Sciatic nerve (tissue), 2 donors: ENCODE measurements at regions not wholly inside any gene's neighbourhood (a gene's known extent, or its start where the extent isn't known, plus 50 kb on each side); places are given as distances from the start of the nearest gene placed in this dataset.
A peak's percentile ranks its signal among the peaks of the same experiment; 100 is the strongest.

Source experiments
- ATAC-seq: fragments of 200-7000 bp; cut with Tn5 transposase; one replicate; pipeline ENCODE4 v1.9.1; 2020; ENCODE audit warnings: mild to moderate bottlenecking, moderate library complexity
- DNase-seq: peaks from one replicate; pipeline ENCODE4 v3.0.0-alpha.2; 2020; ENCODE audit warnings: low spot score
- intact Hi-C: fragments of 100-400 bp; cut with DNase I; formaldehyde crosslinking; loops from one replicate; pipeline ENCODE4 v1.14.2; 2022
- donor health status: DM: no; HTN: no; CAD: no.
- donor health status: DM: no; HTN: no; CAD: no.

DNA sequence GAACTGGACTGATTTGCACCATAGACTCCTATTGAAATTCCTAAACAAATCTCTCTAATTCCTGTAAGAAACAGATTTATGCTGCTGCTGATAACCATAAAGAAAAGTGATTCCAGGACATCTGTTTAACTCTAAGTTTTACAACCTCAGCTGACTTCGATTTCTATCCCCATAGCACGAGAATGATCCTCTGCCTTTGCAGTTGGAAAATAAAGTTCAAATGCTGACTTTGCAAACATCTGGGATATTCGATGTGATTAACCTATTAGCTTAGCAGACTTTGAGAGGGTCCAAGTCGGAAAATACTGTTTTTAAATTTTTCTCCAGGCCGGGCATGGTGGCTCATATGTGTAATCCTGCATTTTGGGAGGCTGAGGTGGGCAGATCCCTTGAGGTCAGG is 247.3 kb downstream of the PSAT1 start:
- ATAC-seq, result no peak
- intact Hi-C loops, result no loop called here
- DNase-seq, result no peak

DNA sequence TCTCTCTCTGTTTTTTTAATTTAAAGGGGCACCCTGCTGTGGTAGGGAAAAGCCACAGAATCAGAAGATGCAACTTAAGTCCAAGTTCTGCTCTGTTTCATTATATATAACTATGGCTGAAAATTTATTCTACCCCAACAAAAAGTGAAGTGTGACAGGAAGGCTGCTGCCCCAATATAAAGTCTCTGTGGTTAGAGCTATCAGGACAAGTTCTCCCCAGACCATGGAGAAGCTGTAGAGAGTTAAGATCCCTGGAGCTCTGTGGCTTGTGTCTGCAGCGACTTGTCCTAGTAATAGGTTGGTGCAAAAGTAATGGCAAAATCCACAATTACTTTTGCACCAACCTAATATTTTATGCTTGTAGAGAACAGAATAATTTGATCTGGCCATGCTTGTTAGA is 250.9 kb downstream of the PSAT1 start:
- intact Hi-C loops, result no loop called here
- ATAC-seq (no peak), DNase-seq (no peak)

DNA sequence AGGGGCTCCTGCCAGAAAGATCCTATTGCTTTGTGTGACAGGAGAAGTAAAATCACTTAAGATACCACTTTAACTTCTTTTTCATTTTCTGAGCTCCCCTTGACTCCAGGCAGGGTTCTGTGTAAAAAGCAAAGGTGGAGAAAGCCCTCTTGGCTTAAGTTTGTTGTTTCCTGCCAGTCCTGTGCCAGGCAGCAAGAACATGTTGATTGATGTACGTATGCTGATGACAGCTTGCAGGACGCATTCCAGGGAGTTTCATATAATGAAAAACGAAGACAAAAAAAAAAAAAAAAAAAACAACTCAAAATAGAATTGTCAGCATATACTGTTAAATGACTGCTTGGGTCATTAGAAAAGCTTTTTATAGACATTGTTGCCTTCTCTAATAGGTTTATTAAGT is 251.7 kb downstream of the PSAT1 start:
- DNase-seq, result no peak
- no peak for ATAC-seq
- intact Hi-C loops, result no loop called here

DNA sequence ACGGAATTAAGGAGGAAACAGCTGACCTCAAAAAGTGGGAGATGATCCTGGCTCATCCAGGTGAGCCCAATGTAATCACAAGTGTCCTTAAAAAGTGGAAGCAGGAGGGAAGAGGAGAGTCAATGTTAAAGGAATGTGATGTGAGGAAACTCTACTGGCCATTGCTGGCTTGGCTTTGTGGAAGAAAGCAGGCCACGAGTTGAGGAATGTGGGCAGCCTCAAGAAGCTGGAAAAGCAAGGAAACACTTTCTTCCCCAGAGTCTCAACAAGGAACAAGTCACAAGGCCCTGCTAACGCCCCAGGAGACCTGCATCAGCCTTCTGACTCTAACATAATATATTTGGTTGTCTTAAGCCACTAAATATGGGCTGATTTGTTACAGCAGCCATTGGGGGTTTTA is 252.8 kb downstream of the PSAT1 start:
- ATAC-seq (no peak), DNase-seq (no peak)
- intact Hi-C loops, result no loop called here

DNA sequence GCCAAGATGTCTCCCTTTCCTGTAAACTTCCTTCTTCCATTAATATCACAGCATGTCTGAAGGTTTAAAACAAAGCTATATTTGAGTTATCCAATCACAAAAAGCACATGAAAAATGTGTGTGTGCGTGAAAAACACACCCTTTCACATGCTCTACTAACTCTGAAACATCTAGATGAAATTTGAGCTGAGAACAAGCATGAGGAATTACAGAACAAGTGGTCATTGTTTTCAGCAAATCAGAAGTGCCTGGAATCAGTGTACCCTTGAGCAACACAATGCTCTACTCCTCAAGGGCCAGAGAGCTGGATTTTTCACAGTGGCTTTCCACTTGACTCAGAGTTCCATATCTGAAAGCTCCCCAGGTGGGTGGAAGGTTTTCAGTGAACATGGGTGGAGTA is 255.9 kb downstream of the PSAT1 start:
- DNase-seq (no peak), ATAC-seq (peak; percentile 52)
- intact Hi-C loops, result no loop called here

DNA sequence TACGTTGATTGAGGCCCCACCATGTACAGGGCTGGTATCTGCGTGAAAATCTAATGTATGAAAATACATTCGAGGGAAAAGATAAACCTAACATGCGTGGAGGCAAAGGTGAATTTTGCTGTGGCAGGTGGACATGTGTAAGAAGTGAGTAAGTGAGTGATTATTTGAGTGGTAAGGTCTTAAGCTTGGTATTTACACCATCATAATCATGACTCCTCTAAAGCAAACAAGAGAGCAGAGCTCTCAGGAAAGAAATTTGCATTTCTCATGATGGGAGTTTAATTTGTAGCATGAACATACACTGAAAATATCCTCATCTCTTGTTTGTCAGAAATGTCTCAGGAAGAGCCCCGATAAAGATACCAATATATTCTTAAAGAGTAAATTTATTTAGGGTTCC is 260.6 kb downstream of the PSAT1 start:
- DNase-seq, result no peak
- ATAC-seq, result no peak
- intact Hi-C loops, result no loop called here

DNA sequence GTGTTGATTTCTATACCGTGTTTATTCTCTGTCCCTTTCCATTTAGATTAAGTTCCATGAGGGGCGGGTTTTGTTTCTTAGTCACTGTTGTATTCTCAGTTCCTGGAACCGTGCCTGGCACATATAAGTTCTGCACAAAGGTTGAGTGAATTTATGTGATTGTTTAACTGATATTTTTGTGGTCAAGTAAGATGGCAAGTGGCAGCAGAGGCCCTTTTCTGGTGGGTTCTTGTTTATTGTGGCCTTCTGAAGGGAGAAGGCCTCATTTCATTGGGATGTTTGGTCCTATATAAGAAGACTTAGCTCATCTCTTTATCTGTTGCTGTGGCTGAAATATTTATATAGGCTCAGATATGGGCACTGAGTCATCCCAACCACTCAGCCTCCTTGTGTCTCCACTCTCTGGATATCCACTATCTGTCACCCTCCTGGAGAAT is 262.5 kb downstream of the PSAT1 start:
- ATAC-seq, result no peak
- DNase-seq, result no peak
- intact Hi-C loops, result no loop called here

DNA sequence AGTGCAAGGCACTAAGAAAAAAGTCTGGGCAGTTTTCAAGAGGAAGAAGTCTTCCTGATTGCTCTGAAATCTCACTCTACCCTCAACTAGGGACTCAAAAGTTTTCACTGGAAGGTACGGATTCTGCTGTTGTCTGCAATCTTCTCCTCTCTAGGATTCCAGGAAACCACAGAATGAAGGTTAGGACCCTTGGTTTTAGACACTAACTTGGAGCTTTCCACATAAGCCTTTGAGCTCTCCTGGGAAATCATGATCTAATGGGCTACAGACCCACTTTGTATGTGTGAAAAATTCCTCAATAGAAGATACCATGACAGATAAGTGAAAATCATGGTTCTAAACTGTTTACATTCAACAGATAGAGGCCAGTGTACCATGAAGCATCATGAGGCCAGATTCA is 265.1 kb downstream of the PSAT1 start:
- ATAC-seq (no peak), DNase-seq (no peak)
- intact Hi-C loops, result no loop called here

DNA sequence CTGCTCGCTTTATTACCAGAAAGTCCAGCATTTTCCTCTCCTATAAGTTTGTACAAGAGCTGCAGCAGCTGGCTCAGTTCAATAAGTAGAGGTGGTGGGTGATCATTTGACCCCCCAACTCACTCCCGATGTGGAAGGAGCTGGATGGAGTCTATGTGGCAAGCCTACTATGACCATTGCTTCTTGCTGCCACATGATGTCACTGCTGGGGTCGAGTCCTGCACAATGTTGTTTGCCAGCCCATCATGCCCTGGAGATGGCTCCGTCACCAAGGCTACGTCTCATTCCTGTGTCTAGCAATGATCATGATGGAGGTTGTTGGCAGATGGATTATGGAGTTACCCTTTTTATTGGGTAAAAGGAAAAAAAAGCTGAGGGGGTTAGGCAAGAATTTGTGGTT is 266.3 kb downstream of the PSAT1 start:
- intact Hi-C loops, result no loop called here
- ATAC-seq, result no peak

DNA sequence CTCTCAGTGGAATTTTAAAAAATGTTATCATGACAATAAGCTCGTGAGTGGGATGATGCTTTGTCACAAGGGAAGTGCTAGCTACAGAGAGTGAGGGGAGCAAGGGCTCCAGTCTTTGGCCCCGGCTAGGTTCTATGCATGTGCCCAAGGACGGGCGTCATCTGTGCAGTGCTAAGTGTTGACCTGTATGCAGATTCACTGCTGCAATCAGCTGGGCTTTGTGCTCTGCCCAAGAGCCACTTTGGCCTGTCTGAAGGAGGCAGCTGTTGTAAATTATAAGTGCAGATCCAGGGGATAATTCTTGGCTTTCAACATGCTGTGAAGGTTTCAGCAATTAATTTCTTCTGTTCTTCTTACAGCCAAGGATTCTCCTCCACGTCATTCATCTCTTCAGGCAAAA is 268.6 kb downstream of the PSAT1 start:
- no peak for DNase-seq
- no peak for ATAC-seq
- intact Hi-C loops, result no loop called here

More for the DNA sequence above, 266.3 kb downstream of the PSAT1 start:
- no peak for DNase-seq

DNA sequence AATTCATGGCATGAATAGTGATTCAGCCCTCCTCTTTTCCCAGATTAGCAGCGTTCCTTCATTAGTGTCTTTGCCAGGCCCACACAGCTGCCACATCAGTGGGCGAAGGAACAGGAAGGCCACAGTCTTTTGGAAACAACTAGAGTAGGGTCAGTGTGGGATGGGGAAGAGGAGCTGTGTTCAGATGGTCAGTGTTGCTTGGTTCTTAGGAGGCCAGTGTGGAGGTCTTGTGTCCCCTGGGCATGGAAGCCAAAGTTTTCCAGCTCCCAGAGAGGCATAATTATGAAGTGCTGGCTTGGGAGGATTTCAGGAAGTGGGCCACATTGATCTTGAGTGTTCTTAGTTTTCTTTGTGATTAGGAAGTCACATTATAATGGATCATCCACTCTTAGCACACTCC is 269.6 kb downstream of the PSAT1 start:
- intact Hi-C loops, result no loop called here
- DNase-seq (no peak), ATAC-seq (no peak)

DNA sequence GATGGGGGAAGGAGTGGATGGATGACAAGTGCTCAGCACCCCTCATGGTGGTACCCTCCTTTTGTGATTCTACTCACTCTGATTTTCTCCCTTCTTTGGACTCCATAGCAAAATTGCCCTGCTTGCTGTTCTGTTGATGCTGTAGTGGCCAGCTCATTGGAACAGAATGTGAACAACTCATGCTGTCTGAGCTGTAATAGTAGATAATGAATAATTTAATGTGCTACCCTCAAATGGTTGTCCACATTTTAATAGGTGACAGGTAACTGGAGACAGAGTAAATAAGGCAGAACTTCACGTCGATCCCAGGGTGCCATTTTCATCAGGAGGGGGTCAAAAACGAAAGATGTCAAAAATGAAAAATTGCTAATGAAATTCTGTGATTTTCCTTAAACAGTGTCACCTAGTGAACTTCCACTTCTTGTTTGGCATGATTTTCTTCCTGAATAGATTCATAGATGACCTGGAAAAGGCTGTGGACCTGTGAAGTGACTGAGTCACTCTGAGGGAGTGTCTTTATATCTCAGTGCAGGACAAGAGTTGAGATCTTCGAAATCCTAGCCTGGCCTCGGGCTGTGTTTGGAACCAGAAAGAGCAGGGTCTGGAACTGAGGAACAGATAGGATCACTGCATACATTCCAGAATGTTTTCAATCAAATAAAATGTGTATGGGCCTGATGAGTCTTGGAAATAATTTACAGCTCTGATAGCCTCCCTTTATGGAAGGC is 270.2 kb downstream of the PSAT1 start:
- intact Hi-C loops, result no loop called here
- DNase-seq, result no peak
- ATAC-seq, result no peak

DNA sequence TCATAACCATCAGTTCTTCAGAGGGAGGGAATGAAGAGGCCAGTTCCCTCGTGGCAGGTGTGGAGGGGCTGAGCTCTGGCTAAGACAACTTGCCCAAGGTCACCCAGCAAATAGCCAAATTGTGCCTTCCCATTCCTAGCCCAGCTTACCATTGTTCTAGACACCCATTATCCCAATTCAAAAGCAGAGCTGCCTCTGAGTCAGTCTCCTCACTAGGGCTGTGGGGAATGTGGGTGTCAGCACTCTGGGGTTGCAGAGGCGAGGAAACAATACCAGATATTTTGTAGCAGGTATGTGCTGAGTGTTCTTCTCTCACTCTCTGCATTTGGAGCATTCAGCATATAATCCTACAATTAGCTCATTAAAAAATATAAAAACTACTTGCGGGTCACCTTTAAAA is 270.8 kb downstream of the PSAT1 start:
- intact Hi-C loops, result no loop called here
- DNase-seq (no peak), ATAC-seq (no peak)

DNA sequence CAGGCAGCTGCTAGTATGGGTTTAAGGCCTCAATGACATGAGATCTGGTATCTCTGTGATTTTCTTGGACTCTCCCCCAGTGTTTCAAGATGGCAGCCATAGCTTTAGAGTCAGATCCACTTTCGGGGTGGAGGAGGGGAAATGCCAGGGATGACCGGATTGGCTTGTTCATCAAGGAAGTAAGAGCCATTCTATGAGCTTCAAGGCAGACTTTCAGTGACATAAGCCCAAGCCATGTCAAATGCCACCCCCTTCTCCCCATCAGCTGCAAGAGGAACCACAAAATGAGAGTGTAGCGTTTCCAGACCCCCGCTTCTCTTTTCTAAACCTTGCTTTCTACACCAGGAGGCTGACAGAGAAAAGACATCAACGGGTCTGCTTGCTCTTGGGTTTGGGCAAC is 271.8 kb downstream of the PSAT1 start:
- intact Hi-C loops, result no loop called here
- ATAC-seq (no peak), DNase-seq (no peak)

DNA sequence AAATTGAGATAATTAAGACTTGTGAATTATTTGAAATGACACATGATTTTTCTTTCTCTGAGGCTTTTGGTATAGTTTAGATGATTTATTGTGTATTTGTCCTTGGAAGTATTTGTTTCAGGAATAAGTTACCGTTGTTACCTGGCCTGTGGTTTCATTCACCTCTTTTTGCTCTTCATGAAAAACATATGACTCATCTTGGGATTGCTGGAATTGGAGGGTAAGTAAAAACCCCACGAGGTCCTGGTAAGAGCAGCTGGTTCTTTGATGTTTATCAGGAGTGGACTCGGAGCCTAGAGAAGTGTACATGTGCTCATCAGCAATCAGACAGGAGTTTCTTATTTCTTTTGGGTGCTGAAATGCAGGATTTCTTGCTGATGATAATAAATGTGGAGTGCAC is 275.3 kb downstream of the PSAT1 start:
- intact Hi-C loops, result no loop called here
- DNase-seq (no peak), ATAC-seq (no peak)

DNA sequence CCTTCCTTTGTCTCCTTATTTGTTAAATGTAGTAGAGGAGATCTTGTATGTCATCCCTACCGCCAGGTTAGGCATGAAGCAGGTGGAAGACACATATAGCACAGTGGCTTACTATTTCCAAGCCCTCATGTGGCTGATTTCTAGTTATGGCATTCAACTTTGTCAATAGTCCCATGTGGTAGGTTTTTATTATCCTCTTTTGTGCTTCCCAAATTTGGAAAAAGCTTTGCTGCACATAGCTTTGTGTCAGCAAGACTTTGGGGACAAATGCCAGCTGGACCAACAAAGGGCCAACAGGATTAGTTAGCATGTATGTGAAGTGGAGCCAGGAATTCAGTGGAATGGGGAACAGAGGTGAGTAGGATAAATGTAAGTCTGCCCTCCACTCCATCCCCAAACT is 276.3 kb downstream of the PSAT1 start:
- intact Hi-C loops, result no loop called here
- ATAC-seq, result peak; percentile 24
- DNase-seq, result no peak

DNA sequence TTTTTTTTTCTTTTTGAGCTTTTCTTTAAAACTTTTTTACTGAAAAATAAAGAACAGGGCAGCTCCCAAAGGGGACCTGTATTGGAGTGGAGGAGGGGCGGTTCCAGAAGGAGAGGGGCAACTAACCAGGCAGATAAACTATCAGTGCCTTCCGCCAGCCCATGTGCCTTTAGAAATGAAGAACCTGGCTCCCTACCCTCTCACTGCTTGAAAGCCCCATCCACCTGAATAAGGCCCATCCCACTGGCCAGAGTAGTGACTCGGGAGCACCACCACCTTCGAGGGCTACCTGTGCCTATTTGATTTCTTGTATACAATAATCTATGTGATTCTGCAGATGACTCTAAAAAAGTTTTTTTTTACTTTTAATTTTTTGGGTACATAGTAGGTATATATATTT is 276.7 kb downstream of the PSAT1 start:
- DNase-seq (no peak), ATAC-seq (no peak)
- intact Hi-C loops, result no loop called here

DNA sequence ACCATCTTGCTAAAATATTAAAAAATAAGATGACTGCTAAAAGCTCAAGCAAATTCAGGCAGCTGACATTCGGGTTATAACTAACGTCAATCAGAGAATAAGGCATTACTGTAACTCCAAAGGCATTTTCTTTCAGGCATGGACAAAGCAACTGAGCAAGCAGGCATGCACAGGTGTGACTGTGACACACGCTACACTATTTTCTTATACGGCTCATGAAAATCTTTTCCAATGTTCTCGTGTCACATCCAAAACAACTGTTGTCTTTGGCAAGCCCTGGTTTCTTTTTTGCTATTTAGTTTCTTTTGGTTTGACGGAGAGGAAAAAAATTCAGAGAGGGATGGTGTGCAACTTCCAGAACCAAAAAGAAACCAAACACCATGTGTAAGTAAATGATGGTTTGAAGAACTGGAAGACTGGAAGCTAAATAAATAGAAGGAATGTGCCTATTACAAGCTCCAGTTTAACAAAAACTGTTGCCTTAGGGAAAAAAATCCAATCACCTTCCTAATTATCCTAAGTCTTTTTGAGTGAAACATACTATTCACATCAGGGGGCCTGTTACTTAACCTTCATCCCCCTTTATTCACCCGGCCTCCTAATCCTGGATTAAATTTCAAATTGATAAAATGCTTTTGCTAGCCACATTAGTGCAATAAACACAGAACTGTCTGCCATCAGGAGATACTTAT is 277.6 kb downstream of the PSAT1 start:
- ATAC-seq (no peak), DNase-seq (no peak)
- intact Hi-C loops, result no loop called here

DNA sequence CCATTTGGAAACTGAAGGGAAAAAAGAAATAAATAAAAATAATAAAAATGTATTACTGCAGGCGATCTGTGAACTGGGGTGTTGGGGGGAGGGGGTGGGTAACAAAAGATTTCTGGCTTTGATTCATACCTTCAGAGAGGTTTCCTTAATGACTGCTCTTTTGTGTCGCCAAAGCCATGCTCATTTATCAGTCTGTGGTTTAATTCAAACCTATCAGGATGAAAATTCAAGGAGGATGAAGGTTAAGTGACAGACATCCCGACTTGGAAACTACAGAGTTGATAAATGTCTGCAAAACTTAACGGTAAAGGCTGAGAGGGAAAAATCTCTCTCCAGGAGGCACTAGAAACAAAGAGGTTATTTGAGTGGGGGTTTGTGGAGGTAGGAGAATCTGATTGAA is 278.2 kb downstream of the PSAT1 start:
- intact Hi-C loops, result no loop called here
- ATAC-seq (no peak), DNase-seq (no peak)

DNA sequence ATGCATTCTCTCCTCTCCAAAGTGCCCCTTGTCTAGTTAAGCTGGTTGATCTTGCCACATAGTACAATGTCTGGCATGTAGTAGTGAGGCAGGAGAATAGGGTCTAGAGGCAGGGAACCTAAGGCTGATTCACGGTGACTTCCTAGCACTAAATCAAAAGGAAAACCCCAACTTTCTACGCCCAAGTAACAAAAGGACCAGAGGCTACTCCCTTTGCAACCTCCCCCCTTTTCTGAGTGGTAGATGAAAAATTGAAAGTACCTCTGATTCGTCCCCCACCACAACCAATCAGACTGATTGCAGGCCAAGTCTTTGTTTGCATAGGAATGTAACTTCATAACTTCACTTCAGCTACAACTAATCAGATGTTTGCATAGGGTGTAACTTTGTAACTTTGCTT is 278.8 kb downstream of the PSAT1 start:
- intact Hi-C loops, result no loop called here
- no peak for DNase-seq
- ATAC-seq, result no peak
